ENCODE measurements at regions not wholly inside any gene's neighbourhood (a gene's known extent, or its start where the extent isn't known, plus 50 kb on each side); places are given as distances from the start of the nearest gene placed in this dataset.

DNA sequence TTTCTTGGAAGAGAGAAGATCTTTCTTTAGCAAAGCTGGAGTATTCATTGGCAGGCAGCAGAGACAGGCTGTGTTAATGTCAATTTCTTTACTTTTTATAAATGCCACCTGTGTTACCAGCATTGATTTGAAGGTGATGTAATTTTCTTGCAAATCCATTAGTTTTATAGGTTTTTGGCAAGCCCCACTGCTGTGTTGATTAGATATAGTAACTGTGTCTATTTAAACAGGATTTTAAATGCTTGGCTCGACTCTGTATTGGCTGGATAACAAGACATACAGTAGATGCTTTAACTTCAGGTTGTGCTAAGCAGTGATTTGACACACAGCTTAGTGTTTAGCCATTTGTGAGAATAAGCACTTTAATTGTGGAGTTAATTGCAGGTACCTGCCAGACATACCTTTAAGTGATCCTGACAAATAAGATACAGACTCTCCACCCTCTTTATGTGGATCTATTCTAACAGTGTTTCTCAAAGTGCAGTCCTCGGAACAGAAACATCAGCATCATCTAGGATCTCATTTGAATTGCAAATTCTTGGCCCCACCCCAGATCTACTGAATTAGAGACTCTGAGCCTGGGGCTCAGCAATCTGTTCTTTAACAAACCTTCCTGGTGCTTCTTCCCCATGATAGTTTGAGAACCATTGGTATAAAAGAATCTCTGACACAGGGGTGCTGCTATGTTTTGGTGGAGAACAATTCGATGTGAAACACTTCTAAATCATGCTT lies 397.5 kb downstream of the HDGFL1 start:
- no peaks in the 10 kb centered on the region; the same call in 1 of the 2 replicates for H3K36me3 Mint-ChIP-seq
- no peak overlapping the region for H3K4me3 Mint-ChIP-seq
- no peak for ATAC-seq
- H3K4me1 Mint-ChIP-seq = peaks cover 8% of the 10 kb centered on the region; the same call in 1 of the 2 replicates
- H3K9me3 Mint-ChIP-seq = peaks cover 8% of the 10 kb centered on the region
- no peak overlapping the region for H3K27ac Mint-ChIP-seq
- POLR2A ChIA-PET = no interaction called here
- no peak for TF ChIP-seq GRHL2 (CRISPR knock-in tag; IDR thresholded peaks at IDR 0.05; ENCODE audit: insufficient replicate concordance, severe bottlenecking)
- TF ChIP-seq, protein P1, sequence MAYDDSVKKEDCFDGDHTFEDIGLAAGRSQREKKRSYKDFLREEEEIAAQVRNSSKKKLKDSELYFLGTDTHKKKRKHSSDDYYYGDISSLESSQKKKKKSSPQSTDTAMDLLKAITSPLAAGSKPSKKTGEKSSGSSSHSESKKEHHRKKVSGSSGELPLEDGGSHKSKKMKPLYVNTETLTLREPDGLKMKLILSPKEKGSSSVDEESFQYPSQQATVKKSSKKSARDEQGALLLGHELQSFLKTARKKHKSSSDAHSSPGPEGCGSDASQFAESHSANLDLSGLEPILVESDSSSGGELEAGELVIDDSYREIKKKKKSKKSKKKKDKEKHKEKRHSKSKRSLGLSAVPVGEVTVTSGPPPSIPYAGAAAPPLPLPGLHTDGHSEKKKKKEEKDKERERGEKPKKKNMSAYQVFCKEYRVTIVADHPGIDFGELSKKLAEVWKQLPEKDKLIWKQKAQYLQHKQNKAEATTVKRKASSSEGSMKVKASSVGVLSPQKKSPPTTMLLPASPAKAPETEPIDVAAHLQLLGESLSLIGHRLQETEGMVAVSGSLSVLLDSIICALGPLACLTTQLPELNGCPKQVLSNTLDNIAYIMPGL (CRISPR knock-in tag; IDR thresholded peaks at IDR 0.05) = no peak
- no peak for TF ChIP-seq IRF2 (CRISPR knock-in tag; IDR thresholded peaks at IDR 0.05; ENCODE audit: borderline replicate concordance, low read depth)
- TF ChIP-seq TCF7 (CRISPR knock-in tag; IDR thresholded peaks at IDR 0.05; ENCODE audit: low read depth) = no peak
- TF ChIP-seq MXD4 (CRISPR knock-in tag; IDR thresholded peaks at IDR 0.05; ENCODE audit: borderline replicate concordance) = no peak
- CTCF ChIA-PET = no interaction called here
- no peaks in the 10 kb centered on the region for H3K27me3 Mint-ChIP-seq (ENCODE audit: low read depth)
- no peak for DNase-seq (ENCODE audit: low spot score)

DNA sequence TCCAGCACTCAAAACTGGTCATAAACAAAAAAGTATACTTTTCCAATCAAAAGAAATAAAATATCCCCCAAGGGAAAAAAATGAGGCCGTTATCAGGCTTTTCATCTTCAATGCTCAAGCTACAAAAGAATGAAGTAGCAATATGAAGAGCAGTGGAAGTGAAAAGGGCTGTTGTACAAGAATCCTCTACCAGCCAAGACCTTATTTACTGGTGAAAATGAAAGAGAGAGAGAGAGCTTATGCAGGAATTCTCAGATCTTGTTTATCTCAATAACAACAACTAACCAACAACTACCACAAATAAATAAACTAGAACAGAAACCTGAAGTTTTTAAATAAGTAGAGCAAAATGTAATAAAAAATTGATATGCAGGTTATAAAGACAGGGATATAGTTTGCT lies 400.6 kb downstream of the HDGFL1 start:
- Mint-ChIP-seq H3K4me3 (no peak overlapping the region), H3K9me3 (peaks cover 8% of the 10 kb centered on the region), H3K4me1 (peaks cover 7% of the 10 kb centered on the region; the same call in 1 of the 2 replicates), H3K36me3 (no peaks in the 10 kb centered on the region; the same call in 1 of the 2 replicates), H3K27ac (no peak overlapping the region), H3K27me3 (ENCODE audit: low read depth) (no peaks in the 10 kb centered on the region)
- CTCF ChIA-PET = no interaction called here
- ATAC-seq (no peak), DNase-seq (ENCODE audit: low spot score) (no peak)
- POLR2A ChIA-PET = no interaction called here
- TF ChIP-seq, protein P2, sequence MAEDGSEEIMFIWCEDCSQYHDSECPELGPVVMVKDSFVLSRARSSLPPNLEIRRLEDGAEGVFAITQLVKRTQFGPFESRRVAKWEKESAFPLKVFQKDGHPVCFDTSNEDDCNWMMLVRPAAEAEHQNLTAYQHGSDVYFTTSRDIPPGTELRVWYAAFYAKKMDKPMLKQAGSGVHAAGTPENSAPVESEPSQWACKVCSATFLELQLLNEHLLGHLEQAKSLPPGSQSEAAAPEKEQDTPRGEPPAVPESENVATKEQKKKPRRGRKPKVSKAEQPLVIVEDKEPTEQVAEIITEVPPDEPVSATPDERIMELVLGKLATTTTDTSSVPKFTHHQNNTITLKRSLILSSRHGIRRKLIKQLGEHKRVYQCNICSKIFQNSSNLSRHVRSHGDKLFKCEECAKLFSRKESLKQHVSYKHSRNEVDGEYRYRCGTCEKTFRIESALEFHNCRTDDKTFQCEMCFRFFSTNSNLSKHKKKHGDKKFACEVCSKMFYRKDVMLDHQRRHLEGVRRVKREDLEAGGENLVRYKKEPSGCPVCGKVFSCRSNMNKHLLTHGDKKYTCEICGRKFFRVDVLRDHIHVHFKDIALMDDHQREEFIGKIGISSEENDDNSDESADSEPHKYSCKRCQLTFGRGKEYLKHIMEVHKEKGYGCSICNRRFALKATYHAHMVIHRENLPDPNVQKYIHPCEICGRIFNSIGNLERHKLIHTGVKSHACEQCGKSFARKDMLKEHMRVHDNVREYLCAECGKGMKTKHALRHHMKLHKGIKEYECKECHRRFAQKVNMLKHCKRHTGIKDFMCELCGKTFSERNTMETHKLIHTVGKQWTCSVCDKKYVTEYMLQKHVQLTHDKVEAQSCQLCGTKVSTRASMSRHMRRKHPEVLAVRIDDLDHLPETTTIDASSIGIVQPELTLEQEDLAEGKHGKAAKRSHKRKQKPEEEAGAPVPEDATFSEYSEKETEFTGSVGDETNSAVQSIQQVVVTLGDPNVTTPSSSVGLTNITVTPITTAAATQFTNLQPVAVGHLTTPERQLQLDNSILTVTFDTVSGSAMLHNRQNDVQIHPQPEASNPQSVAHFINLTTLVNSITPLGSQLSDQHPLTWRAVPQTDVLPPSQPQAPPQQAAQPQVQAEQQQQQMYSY (CRISPR knock-in tag; IDR thresholded peaks at IDR 0.05) = no peak
- TF ChIP-seq, protein P3, sequence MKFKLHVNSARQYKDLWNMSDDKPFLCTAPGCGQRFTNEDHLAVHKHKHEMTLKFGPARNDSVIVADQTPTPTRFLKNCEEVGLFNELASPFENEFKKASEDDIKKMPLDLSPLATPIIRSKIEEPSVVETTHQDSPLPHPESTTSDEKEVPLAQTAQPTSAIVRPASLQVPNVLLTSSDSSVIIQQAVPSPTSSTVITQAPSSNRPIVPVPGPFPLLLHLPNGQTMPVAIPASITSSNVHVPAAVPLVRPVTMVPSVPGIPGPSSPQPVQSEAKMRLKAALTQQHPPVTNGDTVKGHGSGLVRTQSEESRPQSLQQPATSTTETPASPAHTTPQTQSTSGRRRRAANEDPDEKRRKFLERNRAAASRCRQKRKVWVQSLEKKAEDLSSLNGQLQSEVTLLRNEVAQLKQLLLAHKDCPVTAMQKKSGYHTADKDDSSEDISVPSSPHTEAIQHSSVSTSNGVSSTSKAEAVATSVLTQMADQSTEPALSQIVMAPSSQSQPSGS (CRISPR knock-in tag; IDR thresholded peaks at IDR 0.05; ENCODE audit: borderline replicate concordance, low read depth) = no peak
- TF ChIP-seq, protein P4, sequence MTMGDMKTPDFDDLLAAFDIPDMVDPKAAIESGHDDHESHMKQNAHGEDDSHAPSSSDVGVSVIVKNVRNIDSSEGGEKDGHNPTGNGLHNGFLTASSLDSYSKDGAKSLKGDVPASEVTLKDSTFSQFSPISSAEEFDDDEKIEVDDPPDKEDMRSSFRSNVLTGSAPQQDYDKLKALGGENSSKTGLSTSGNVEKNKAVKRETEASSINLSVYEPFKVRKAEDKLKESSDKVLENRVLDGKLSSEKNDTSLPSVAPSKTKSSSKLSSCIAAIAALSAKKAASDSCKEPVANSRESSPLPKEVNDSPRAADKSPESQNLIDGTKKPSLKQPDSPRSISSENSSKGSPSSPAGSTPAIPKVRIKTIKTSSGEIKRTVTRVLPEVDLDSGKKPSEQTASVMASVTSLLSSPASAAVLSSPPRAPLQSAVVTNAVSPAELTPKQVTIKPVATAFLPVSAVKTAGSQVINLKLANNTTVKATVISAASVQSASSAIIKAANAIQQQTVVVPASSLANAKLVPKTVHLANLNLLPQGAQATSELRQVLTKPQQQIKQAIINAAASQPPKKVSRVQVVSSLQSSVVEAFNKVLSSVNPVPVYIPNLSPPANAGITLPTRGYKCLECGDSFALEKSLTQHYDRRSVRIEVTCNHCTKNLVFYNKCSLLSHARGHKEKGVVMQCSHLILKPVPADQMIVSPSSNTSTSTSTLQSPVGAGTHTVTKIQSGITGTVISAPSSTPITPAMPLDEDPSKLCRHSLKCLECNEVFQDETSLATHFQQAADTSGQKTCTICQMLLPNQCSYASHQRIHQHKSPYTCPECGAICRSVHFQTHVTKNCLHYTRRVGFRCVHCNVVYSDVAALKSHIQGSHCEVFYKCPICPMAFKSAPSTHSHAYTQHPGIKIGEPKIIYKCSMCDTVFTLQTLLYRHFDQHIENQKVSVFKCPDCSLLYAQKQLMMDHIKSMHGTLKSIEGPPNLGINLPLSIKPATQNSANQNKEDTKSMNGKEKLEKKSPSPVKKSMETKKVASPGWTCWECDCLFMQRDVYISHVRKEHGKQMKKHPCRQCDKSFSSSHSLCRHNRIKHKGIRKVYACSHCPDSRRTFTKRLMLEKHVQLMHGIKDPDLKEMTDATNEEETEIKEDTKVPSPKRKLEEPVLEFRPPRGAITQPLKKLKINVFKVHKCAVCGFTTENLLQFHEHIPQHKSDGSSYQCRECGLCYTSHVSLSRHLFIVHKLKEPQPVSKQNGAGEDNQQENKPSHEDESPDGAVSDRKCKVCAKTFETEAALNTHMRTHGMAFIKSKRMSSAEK (CRISPR knock-in tag; IDR thresholded peaks at IDR 0.05; ENCODE audit: borderline replicate concordance) = no peak
- TF ChIP-seq FOXK1 (CRISPR knock-in tag; IDR thresholded peaks at IDR 0.05) = no peak
- TF ChIP-seq, protein P5, sequence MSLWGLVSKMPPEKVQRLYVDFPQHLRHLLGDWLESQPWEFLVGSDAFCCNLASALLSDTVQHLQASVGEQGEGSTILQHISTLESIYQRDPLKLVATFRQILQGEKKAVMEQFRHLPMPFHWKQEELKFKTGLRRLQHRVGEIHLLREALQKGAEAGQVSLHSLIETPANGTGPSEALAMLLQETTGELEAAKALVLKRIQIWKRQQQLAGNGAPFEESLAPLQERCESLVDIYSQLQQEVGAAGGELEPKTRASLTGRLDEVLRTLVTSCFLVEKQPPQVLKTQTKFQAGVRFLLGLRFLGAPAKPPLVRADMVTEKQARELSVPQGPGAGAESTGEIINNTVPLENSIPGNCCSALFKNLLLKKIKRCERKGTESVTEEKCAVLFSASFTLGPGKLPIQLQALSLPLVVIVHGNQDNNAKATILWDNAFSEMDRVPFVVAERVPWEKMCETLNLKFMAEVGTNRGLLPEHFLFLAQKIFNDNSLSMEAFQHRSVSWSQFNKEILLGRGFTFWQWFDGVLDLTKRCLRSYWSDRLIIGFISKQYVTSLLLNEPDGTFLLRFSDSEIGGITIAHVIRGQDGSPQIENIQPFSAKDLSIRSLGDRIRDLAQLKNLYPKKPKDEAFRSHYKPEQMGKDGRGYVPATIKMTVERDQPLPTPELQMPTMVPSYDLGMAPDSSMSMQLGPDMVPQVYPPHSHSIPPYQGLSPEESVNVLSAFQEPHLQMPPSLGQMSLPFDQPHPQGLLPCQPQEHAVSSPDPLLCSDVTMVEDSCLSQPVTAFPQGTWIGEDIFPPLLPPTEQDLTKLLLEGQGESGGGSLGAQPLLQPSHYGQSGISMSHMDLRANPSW (CRISPR knock-in tag; conservative IDR thresholded peaks at IDR 0.05; ENCODE audit: low read depth) = no peak
- TF ChIP-seq GTF2I (CRISPR knock-in tag; conservative IDR thresholded peaks at IDR 0.05) = no peak
- TF ChIP-seq, protein P6, sequence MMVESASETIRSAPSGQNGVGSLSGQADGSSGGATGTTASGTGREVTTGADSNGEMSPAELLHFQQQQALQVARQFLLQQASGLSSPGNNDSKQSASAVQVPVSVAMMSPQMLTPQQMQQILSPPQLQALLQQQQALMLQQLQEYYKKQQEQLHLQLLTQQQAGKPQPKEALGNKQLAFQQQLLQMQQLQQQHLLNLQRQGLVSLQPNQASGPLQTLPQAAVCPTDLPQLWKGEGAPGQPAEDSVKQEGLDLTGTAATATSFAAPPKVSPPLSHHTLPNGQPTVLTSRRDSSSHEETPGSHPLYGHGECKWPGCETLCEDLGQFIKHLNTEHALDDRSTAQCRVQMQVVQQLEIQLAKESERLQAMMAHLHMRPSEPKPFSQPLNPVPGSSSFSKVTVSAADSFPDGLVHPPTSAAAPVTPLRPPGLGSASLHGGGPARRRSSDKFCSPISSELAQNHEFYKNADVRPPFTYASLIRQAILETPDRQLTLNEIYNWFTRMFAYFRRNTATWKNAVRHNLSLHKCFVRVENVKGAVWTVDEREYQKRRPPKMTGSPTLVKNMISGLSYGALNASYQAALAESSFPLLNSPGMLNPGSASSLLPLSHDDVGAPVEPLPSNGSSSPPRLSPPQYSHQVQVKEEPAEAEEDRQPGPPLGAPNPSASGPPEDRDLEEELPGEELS (CRISPR knock-in tag; IDR thresholded peaks at IDR 0.05) = no peak
- TF ChIP-seq CREB1 (CRISPR knock-in tag; IDR thresholded peaks at IDR 0.05) = no peak
- TF ChIP-seq TCF7 (CRISPR knock-in tag; IDR thresholded peaks at IDR 0.05; ENCODE audit: low read depth) = no peak
- no peak for TF ChIP-seq ATF1 (CRISPR knock-in tag; IDR thresholded peaks at IDR 0.05)
